Liver (tissue), 3 donors: ENCODE measurements at regions not wholly inside any gene's neighbourhood (a gene's known extent, or its start where the extent isn't known, plus 50 kb on each side); places are given as distances from the start of the nearest gene placed in this dataset.

Experiments
- FOXA1 ChIP-seq: IDR thresholded peaks from 2 replicates; pipeline ENCODE4 v1.6.1; 2016; ENCODE audit warnings: antibody characterized with exemption
- GABPA ChIP-seq, 2 donors: IDR thresholded peaks in 1 of 2; conservative IDR thresholded peaks in 1 of 2; 2 replicates each; pipeline ENCODE4 v1.6.1; 2016; ENCODE audit warnings: antibody characterized with exemption in 2 of 2, mild to moderate bottlenecking in 1 of 2, moderate library complexity in 1 of 2
- NR2F2 ChIP-seq: IDR thresholded peaks from 2 replicates; pipeline ENCODE4 v1.6.1; 2016; ENCODE audit warnings: antibody characterized with exemption
- SP1 ChIP-seq: IDR thresholded peaks from 2 replicates; pipeline ENCODE4 v1.6.1; 2018; ENCODE audit warnings: antibody characterized with exemption, mild to moderate bottlenecking
- TAF1 ChIP-seq: conservative IDR thresholded peaks from 2 replicates; pipeline ENCODE4 v1.6.1; 2016; ENCODE audit warnings: antibody characterized with exemption, mild to moderate bottlenecking
- YY1 ChIP-seq: IDR thresholded peaks from 2 replicates; pipeline ENCODE4 v1.6.1; 2016; ENCODE audit warnings: antibody characterized with exemption, mild to moderate bottlenecking
- TF ChIP-seq, protein P1 (sequence below): IDR thresholded peaks from 2 replicates; pipeline ENCODE4 v1.6.1; 2016; ENCODE audit warnings: antibody characterized with exemption
- TF ChIP-seq, protein P2 (sequence below): fragments of 150-350 bp; IDR thresholded peaks from 2 replicates; pipeline ENCODE4 v1.5.1; 2017; ENCODE audit warnings: improper control_type of control experiment, low read depth, low read length; ENCODE audit not compliant: missing input control
- TF ChIP-seq, protein P3 (sequence below): IDR thresholded peaks from 2 replicates; pipeline ENCODE4 v1.6.1; 2016; ENCODE audit warnings: antibody characterized with exemption, mild to moderate bottlenecking
- TF ChIP-seq, protein P4 (sequence below): IDR thresholded peaks from 2 replicates; pipeline ENCODE4 v1.6.1; 2016; ENCODE audit warnings: antibody characterized with exemption
- donor health status: healthy.
- donor health status: healthy.

DNA sequence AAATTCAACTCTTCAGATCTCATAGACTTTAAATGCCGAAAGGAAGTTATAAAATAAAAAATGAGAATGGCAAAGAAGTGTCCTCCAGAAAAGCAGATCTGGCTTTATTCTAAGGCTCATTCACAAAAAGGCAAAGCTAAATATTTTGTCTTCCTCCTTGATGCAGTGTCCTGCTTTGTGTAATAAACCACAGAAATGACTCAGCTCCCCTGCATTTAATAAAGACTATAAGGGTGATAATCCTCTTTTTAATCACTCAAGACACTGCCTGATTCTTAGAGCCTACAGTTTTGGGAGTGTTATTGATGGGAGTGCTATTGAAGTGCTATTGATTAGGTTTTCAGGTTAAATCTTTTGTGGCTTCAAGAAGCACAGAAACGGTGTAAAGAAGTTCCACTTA is 482.0 kb downstream of the PCDH20 start:
- TF ChIP-seq, protein P1, sequence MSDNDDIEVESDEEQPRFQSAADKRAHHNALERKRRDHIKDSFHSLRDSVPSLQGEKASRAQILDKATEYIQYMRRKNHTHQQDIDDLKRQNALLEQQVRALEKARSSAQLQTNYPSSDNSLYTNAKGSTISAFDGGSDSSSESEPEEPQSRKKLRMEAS = no peak
- TF ChIP-seq, protein P2, sequence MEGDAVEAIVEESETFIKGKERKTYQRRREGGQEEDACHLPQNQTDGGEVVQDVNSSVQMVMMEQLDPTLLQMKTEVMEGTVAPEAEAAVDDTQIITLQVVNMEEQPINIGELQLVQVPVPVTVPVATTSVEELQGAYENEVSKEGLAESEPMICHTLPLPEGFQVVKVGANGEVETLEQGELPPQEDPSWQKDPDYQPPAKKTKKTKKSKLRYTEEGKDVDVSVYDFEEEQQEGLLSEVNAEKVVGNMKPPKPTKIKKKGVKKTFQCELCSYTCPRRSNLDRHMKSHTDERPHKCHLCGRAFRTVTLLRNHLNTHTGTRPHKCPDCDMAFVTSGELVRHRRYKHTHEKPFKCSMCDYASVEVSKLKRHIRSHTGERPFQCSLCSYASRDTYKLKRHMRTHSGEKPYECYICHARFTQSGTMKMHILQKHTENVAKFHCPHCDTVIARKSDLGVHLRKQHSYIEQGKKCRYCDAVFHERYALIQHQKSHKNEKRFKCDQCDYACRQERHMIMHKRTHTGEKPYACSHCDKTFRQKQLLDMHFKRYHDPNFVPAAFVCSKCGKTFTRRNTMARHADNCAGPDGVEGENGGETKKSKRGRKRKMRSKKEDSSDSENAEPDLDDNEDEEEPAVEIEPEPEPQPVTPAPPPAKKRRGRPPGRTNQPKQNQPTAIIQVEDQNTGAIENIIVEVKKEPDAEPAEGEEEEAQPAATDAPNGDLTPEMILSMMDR = no peak
- TF ChIP-seq NR2F2 (no peak), TAF1 (no peak), GABPA (IDR thresholded peaks at IDR 0.05 in 1 of 2, conservative IDR thresholded peaks at IDR 0.05 in 1 of 2) (no peak), FOXA1 (no peak), SP1 (no peak), YY1 (no peak)
- TF ChIP-seq, protein P3, sequence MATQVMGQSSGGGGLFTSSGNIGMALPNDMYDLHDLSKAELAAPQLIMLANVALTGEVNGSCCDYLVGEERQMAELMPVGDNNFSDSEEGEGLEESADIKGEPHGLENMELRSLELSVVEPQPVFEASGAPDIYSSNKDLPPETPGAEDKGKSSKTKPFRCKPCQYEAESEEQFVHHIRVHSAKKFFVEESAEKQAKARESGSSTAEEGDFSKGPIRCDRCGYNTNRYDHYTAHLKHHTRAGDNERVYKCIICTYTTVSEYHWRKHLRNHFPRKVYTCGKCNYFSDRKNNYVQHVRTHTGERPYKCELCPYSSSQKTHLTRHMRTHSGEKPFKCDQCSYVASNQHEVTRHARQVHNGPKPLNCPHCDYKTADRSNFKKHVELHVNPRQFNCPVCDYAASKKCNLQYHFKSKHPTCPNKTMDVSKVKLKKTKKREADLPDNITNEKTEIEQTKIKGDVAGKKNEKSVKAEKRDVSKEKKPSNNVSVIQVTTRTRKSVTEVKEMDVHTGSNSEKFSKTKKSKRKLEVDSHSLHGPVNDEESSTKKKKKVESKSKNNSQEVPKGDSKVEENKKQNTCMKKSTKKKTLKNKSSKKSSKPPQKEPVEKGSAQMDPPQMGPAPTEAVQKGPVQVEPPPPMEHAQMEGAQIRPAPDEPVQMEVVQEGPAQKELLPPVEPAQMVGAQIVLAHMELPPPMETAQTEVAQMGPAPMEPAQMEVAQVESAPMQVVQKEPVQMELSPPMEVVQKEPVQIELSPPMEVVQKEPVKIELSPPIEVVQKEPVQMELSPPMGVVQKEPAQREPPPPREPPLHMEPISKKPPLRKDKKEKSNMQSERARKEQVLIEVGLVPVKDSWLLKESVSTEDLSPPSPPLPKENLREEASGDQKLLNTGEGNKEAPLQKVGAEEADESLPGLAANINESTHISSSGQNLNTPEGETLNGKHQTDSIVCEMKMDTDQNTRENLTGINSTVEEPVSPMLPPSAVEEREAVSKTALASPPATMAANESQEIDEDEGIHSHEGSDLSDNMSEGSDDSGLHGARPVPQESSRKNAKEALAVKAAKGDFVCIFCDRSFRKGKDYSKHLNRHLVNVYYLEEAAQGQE = no peak
- TF ChIP-seq, protein P4, sequence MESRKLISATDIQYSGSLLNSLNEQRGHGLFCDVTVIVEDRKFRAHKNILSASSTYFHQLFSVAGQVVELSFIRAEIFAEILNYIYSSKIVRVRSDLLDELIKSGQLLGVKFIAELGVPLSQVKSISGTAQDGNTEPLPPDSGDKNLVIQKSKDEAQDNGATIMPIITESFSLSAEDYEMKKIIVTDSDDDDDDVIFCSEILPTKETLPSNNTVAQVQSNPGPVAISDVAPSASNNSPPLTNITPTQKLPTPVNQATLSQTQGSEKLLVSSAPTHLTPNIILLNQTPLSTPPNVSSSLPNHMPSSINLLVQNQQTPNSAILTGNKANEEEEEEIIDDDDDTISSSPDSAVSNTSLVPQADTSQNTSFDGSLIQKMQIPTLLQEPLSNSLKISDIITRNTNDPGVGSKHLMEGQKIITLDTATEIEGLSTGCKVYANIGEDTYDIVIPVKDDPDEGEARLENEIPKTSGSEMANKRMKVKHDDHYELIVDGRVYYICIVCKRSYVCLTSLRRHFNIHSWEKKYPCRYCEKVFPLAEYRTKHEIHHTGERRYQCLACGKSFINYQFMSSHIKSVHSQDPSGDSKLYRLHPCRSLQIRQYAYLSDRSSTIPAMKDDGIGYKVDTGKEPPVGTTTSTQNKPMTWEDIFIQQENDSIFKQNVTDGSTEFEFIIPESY = no peak
